GM12878 (cell line): ENCODE measurements at regions not wholly inside any gene's neighbourhood (a gene's known extent, or its start where the extent isn't known, plus 50 kb on each side); places are given as distances from the start of the nearest gene placed in this dataset.

Experiments used
- ATAC-seq: fragments of 200-7000 bp; cut with Tn5 transposase; 3 replicates; pipeline ENCODE4 v1.9.1; 2020; ENCODE audit warnings: mild to moderate bottlenecking, moderate library complexity
- BruUV-seq: library from RNA; stranded (reverse); fragments of 400-500 nt; replicated peaks from 2 replicates; lab custom pipeline; 2021; lab: Mats Ljungman, UMichigan
- CTCF ChIA-PET: fragments of 300-600 bp; sonication (Branson Sonifier 250); formaldehyde crosslinking; extraction: SDS; loops from one replicate; lab custom pipeline; 2021; ENCODE audit warnings: inconsistent platforms; lab: Yijun Ruan, JAX
- POLR2A ChIA-PET: fragments of 350-600 bp; formaldehyde crosslinking; extraction: SDS; loops from one replicate; lab custom pipeline; 2021; ENCODE audit warnings: inconsistent platforms; lab: Charles Lee
- RAD21 ChIA-PET: fragments of 300-600 bp; sonication (Branson Sonifier 250); formaldehyde crosslinking; loops from one replicate; lab custom pipeline; 2023; ENCODE audit warnings: antibody characterized with exemption; ENCODE audit not compliant: unreplicated experiment; lab: Charles Lee
- SMC1A ChIA-PET: fragments of 300-600 bp; sonication (Branson Sonifier 250); formaldehyde crosslinking; loops from one replicate; lab custom pipeline; 2023; ENCODE audit not compliant: unreplicated experiment, uncharacterized antibody; lab: Charles Lee
- DNase-seq: peaks from one replicate; pipeline ENCODE4 v3.0.0-alpha.2; 2011; ENCODE audit warnings: low read depth, low spot score
- FAIRE-seq: peaks from 3 replicates; lab custom pipeline; 2011; peaks lifted over from hg19 to GRCh38; lab: Jason Lieb, UNC
- H2AFZ ChIP-seq: 2 replicates; pipeline ENCODE4 v1.6.0; 2011; ENCODE audit warnings: low read depth, low read length, control low read depth; ENCODE audit not compliant: control insufficient read depth
- H3K27ac ChIP-seq: 2 replicates; pipeline ENCODE4 v1.5.1; 2011; ENCODE audit warnings: control low read depth; ENCODE audit not compliant: control insufficient read depth, insufficient read depth
- H3K27me3 ChIP-seq, 2 experiments: replicated peaks in 1 of 2; 2 replicates each; pipeline versions ENCODE4 v1.6.0 to v1.6.1; 2011; ENCODE audit warnings: low read length in 1 of 2; ENCODE audit not compliant: control insufficient read depth in 2 of 2, insufficient read depth in 2 of 2
- H3K36me3 ChIP-seq, 2 experiments: 2 replicates each; pipeline ENCODE4 v1.5.1; 2011; ENCODE audit warnings: low read length in 1 of 2; ENCODE audit not compliant: control insufficient read depth in 2 of 2, insufficient read depth in 2 of 2
- H3K4me1 ChIP-seq: 2 replicates; pipeline ENCODE4 v1.6.1; 2011; ENCODE audit warnings: mild to moderate bottlenecking, low read length, moderate library complexity, mixed read lengths; ENCODE audit not compliant: control insufficient read depth, insufficient read depth
- H3K4me2 ChIP-seq: 2 replicates; pipeline ENCODE4 v1.6.0; 2011; ENCODE audit warnings: control low read depth; ENCODE audit not compliant: control insufficient read depth, insufficient read depth
- H3K4me3 ChIP-seq: fragments of 200-600 bp; sonication (generic); 2 replicates; pipeline ENCODE4 v1.5.1; 2016
- H3K79me2 ChIP-seq: 2 replicates; pipeline ENCODE4 v1.6.0; 2011; ENCODE audit warnings: low read length; ENCODE audit not compliant: control insufficient read depth, insufficient read depth
- H3K9ac ChIP-seq: 2 replicates; pipeline ENCODE4 v1.8.0; 2011; ENCODE audit warnings: low read length, control low read depth, mixed read lengths; ENCODE audit not compliant: control insufficient read depth, insufficient read depth
- H3K9me3 ChIP-seq: replicated peaks from 3 replicates; pipeline ENCODE4 v1.5.1; 2011; ENCODE audit warnings: mild to moderate bottlenecking, low read length; ENCODE audit not compliant: control insufficient read depth, insufficient read depth
- H4K20me1 ChIP-seq: 2 replicates; pipeline ENCODE4 v1.6.0; 2011; ENCODE audit not compliant: control insufficient read depth, insufficient read depth
- CBX3 ChIP-seq: fragments of 200-600 bp; sonication (generic); IDR thresholded peaks from 2 replicates; pipeline ENCODE4 v1.6.1; 2016; ENCODE audit warnings: low read depth, borderline replicate concordance
- CTCF ChIP-seq, 3 experiments: IDR thresholded peaks in 2 of 3; conservative IDR thresholded peaks in 1 of 3; 2 replicates each; pipeline ENCODE4 v1.5.1; 2011; ENCODE audit warnings: low read depth in 3 of 3, low read length in 3 of 3, mild to moderate bottlenecking in 3 of 3, control low read depth in 2 of 3, moderate library complexity in 2 of 3, inconsistent platforms in 1 of 3, mixed read lengths in 1 of 3; ENCODE audit not compliant: control insufficient read depth in 2 of 3, insufficient read depth in 1 of 3; ENCODE audit errors: extremely low read depth in 1 of 3
- PAX8 ChIP-seq: fragments of 450-650 bp; IDR thresholded peaks from 2 replicates; pipeline ENCODE4 v1.6.1; 2017; ENCODE audit warnings: mild to moderate bottlenecking, moderate library complexity
- POLR2AphosphoS2 ChIP-seq: IDR thresholded peaks from 2 replicates; pipeline ENCODE4 v1.6.1; 2011; ENCODE audit warnings: low read depth, mild to moderate bottlenecking, low read length, improper control_type of control experiment, moderate library complexity
- POU2F2 ChIP-seq: IDR thresholded peaks from 3 replicates; pipeline ENCODE4 v1.6.1; 2011; ENCODE audit warnings: low read depth, mild to moderate bottlenecking, low read length, borderline replicate concordance
- RAD51 ChIP-seq: fragments of 450-650 bp; IDR thresholded peaks from 2 replicates; pipeline ENCODE4 v1.6.1; 2016; ENCODE audit warnings: moderate library complexity, mild to moderate bottlenecking, inconsistent platforms
- TCF3 ChIP-seq: IDR thresholded peaks from 2 replicates; pipeline ENCODE4 v1.6.1; 2012; ENCODE audit warnings: low read depth, mild to moderate bottlenecking, low read length, borderline replicate concordance; ENCODE audit not compliant: insufficient read depth
- ZNF622 ChIP-seq: fragments of 450-650 bp; IDR thresholded peaks from 2 replicates; pipeline ENCODE4 v1.6.1; 2017; ENCODE audit warnings: mild to moderate bottlenecking, inconsistent platforms
- ZSCAN29 ChIP-seq: fragments of 450-650 bp; IDR thresholded peaks from 2 replicates; pipeline ENCODE4 v1.6.1; 2017; ENCODE audit warnings: mild to moderate bottlenecking, moderate library complexity
- whole genome bisulfite sequencing: methylation state at CpG from one replicate; pipeline ENCODE4 v1.1.6; 2016; ENCODE audit warnings: low lambda C conversion rate; ENCODE audit not compliant: insufficient replicate concordance, insufficient coverage; ENCODE audit errors: missing lambda C conversion rate; 5-methylcytosine and 5-hydroxymethylcytosine counted together
- in situ Hi-C: fragments of 300-500 bp; cut with MboI; formaldehyde crosslinking; loops from 9 replicates; pipeline ENCODE4 v1.14.3; 2018; ENCODE audit warnings: mixed read lengths
- intact Hi-C: fragments of 100-400 bp; cut with micrococcal nuclease; formaldehyde crosslinking; loops from one replicate; pipeline ENCODE4 v1.14.2; 2022; ENCODE audit not compliant: unreplicated experiment
- TF ChIP-seq, protein P1 (sequence below): fragments of 450-650 bp; IDR thresholded peaks from 2 replicates; pipeline ENCODE4 v1.6.1; 2017; ENCODE audit warnings: mild to moderate bottlenecking, moderate library complexity
- TF ChIP-seq, protein P2 (sequence below): fragments of 450-650 bp; IDR thresholded peaks from 2 replicates; pipeline ENCODE4 v1.6.1; 2017; ENCODE audit warnings: mild to moderate bottlenecking, low read depth, inconsistent platforms; ENCODE audit not compliant: poor library complexity, severe bottlenecking
- TF ChIP-seq, protein P3 (sequence below): fragments of 450-650 bp; IDR thresholded peaks from 2 replicates; pipeline ENCODE4 v1.6.1; 2017; ENCODE audit warnings: mild to moderate bottlenecking

GRCh38 chr10:43970018-43970698 lies 321.5 kb upstream of the ZNF32 start (continued):
- no peak for TF ChIP-seq POLR2AphosphoS2
- no peak for TF ChIP-seq CTCF (IDR thresholded peaks at IDR 0.05 in 2 of 3, conservative IDR thresholded peaks at IDR 0.05 in 1 of 3; ENCODE audit: control insufficient read depth in 2 of 3, extremely low read depth in 1 of 3, insufficient read depth in 1 of 3, low read depth in 3 of 3, low read length in 3 of 3)
- TF ChIP-seq RAD51, result no peak
- no peak for TF ChIP-seq PAX8
- TF ChIP-seq, all 136 proteins: peak for 0

GRCh38 chr10:43969506-43969905 lies 320.8 kb upstream of the ZNF32 start:
- no peak overlapping the region for H3K27ac ChIP-seq
- FAIRE-seq (no peak), DNase-seq (no peak), ATAC-seq (no peak)
- BruUV-seq, result no TSS peak
- H3K79me2 ChIP-seq, result no peaks in the 10 kb centered on the region
- H3K4me2 ChIP-seq, result no peak overlapping the region
- 48% methylated on average over 9 of the region's 9 CpGs for WGBS
- H3K27me3 ChIP-seq, result no peaks in the 10 kb centered on the region
- no peaks in the 10 kb centered on the region for H3K36me3 ChIP-seq
- ChIA-PET RAD21 (no interaction called here), POLR2A (no interaction called here), SMC1A (no interaction called here), CTCF (no interaction called here)
- H3K9me3 ChIP-seq, result no peaks in the 10 kb centered on the region; the same call in 2 of the 3 replicates
- in situ Hi-C loops, result no loop called here
- H4K20me1 ChIP-seq, result no peaks in the 10 kb centered on the region
- peaks cover 4% of the 10 kb centered on the region; the same call in 1 of the 2 replicates for H3K4me1 ChIP-seq
- H2AFZ ChIP-seq, result no peak overlapping the region
- intact Hi-C loops, result no loop called here
- no peak overlapping the region for H3K9ac ChIP-seq
- H3K4me3 ChIP-seq, result no peak overlapping the region
- TF ChIP-seq TCF3 (no peak), POU2F2 (no peak), ZNF622 (no peak), ZSCAN29 (no peak), CBX3 (no peak)
- TF ChIP-seq, protein P1, sequence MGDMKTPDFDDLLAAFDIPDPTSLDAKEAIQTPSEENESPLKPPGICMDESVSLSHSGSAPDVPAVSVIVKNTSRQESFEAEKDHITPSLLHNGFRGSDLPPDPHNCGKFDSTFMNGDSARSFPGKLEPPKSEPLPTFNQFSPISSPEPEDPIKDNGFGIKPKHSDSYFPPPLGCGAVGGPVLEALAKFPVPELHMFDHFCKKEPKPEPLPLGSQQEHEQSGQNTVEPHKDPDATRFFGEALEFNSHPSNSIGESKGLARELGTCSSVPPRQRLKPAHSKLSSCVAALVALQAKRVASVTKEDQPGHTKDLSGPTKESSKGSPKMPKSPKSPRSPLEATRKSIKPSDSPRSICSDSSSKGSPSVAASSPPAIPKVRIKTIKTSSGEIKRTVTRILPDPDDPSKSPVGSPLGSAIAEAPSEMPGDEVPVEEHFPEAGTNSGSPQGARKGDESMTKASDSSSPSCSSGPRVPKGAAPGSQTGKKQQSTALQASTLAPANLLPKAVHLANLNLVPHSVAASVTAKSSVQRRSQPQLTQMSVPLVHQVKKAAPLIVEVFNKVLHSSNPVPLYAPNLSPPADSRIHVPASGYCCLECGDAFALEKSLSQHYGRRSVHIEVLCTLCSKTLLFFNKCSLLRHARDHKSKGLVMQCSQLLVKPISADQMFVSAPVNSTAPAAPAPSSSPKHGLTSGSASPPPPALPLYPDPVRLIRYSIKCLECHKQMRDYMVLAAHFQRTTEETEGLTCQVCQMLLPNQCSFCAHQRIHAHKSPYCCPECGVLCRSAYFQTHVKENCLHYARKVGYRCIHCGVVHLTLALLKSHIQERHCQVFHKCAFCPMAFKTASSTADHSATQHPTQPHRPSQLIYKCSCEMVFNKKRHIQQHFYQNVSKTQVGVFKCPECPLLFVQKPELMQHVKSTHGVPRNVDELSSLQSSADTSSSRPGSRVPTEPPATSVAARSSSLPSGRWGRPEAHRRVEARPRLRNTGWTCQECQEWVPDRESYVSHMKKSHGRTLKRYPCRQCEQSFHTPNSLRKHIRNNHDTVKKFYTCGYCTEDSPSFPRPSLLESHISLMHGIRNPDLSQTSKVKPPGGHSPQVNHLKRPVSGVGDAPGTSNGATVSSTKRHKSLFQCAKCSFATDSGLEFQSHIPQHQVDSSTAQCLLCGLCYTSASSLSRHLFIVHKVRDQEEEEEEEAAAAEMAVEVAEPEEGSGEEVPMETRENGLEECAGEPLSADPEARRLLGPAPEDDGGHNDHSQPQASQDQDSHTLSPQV, result no peak
- TF ChIP-seq, protein P2, sequence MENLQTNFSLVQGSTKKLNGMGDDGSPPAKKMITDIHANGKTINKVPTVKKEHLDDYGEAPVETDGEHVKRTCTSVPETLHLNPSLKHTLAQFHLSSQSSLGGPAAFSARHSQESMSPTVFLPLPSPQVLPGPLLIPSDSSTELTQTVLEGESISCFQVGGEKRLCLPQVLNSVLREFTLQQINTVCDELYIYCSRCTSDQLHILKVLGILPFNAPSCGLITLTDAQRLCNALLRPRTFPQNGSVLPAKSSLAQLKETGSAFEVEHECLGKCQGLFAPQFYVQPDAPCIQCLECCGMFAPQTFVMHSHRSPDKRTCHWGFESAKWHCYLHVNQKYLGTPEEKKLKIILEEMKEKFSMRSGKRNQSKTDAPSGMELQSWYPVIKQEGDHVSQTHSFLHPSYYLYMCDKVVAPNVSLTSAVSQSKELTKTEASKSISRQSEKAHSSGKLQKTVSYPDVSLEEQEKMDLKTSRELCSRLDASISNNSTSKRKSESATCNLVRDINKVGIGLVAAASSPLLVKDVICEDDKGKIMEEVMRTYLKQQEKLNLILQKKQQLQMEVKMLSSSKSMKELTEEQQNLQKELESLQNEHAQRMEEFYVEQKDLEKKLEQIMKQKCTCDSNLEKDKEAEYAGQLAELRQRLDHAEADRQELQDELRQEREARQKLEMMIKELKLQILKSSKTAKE, result no peak
- TF ChIP-seq, protein P3, sequence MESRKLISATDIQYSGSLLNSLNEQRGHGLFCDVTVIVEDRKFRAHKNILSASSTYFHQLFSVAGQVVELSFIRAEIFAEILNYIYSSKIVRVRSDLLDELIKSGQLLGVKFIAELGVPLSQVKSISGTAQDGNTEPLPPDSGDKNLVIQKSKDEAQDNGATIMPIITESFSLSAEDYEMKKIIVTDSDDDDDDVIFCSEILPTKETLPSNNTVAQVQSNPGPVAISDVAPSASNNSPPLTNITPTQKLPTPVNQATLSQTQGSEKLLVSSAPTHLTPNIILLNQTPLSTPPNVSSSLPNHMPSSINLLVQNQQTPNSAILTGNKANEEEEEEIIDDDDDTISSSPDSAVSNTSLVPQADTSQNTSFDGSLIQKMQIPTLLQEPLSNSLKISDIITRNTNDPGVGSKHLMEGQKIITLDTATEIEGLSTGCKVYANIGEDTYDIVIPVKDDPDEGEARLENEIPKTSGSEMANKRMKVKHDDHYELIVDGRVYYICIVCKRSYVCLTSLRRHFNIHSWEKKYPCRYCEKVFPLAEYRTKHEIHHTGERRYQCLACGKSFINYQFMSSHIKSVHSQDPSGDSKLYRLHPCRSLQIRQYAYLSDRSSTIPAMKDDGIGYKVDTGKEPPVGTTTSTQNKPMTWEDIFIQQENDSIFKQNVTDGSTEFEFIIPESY, result no peak
